Inferior parietal cortex (tissue), 1 donor: ENCODE measurements at regions not wholly inside any gene's neighbourhood (a gene's known extent, or its start where the extent isn't known, plus 50 kb on each side); places are given as distances from the start of the nearest gene placed in this dataset.
A peak's percentile ranks its signal among the peaks of the same experiment; 100 is the strongest.
"Not testable (repeated sequence)": the region's sequence is repeated elsewhere in the genome, so short reads cannot be mapped to it uniquely, and the experiment has no call there.

Source experiments
- DNase-seq: peaks from one replicate; pipeline ENCODE4 v3.0.0-alpha.2; 2016; ENCODE audit errors: extremely low spot score

DNA sequence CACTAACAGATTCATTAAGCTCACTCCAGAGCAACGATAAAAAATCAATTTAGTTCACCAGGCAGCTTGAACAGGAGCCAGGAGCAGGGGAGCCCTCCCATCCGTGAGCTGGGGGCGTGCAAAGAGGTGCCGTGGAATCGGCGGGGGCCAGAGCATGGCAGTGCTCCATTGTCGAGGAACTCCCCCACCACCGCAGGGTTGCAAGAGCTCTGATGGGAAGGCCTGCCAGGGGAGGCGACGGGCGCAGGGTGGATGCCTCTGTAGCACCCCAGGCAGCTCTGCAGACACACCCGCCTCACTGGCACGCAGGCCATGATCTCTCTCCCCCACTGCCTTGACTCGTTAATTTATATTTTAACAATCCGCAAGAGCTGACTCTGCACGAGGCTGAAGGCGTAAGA, 433.2 kb downstream of the MIAT start:
- no peak for DNase-seq

DNA sequence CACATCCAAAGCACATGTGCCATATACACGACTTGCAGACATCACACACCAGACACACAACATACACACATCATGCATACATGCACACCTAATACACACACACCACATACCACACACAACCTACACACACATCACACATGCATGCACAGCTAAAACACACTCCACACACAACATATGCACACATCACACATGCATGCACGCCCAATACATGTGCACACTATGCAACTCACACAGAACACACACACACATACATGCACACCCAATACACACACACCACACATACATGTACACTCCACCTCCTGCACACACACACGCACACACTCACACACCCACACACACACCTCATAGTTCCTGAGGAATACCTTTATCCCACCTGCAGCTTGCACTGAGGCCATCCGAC, 436.0 kb downstream of the MIAT start:
- DNase-seq = no peak

DNA sequence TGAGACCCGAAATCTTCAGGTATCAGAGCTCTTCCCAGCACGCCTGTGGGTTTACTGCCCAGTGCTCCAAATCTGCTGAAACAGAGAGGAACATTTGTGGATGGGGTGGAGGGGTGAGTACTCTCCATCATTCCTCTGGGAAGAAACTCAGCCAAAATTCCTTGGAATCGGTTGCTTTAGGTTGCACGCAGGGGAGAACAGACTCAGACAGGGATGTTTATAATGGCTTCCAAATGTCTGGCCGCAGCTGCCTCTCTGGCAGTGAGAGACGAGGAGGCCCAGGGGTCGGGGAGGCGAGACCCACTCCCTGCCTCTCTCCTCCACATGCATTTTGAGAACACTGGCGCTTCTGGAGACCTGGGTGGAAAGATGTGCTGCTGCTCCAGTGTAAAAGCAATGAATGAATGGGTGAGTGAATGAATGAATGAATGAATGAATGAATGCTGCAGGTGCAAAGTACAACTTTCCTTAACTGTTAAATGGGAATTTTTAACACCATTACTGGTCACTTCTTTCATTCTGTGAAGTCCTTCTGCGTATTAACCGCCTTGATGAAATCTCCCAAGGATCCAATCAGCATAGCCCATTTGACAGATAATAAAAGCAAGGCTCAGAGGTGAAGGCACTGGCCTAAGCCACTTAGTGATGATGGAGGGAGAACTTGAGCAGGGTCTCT, 437.4 kb downstream of the MIAT start:
- DNase-seq = no peak

DNA sequence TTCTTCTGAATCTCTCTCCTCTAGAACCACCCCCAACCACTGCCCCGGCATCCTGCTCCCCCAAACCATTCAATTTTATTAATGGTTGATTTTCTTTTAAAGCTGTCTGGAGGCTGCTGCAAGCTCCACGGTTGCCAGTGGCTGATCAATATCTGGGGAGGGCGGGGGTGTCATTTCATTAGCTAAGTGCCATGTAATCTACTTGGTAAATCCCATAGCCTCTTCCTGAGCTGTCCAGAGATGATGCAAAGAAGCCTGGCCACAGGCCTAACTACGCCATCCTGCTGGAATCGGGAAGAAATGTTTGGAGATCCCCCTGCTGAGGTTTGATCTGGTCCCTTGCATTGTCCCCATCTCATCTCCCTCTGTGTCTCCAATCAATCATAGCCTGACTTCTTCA, 440.1 kb downstream of the MIAT start:
- no peak for DNase-seq

DNA sequence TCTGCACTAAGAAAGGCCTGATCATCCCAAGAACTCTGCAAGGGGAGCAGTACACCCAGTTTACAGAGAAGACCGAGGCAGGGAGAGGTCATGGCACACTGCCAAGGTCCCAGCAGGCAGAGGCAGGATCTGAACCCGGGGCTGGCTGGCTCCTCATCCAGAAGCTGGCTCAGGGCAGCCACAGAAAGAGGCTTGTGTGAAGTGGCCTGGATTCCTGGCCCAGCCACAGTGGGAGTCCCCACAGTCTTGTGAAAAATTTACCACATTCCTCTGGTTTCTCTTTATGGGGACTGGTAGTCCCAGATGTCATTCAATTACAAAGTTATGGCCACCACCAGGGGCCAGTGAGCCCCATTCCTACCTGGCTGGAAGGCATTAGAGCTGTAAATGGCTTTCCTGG, 440.5 kb downstream of the MIAT start:
- no peak for DNase-seq

DNA sequence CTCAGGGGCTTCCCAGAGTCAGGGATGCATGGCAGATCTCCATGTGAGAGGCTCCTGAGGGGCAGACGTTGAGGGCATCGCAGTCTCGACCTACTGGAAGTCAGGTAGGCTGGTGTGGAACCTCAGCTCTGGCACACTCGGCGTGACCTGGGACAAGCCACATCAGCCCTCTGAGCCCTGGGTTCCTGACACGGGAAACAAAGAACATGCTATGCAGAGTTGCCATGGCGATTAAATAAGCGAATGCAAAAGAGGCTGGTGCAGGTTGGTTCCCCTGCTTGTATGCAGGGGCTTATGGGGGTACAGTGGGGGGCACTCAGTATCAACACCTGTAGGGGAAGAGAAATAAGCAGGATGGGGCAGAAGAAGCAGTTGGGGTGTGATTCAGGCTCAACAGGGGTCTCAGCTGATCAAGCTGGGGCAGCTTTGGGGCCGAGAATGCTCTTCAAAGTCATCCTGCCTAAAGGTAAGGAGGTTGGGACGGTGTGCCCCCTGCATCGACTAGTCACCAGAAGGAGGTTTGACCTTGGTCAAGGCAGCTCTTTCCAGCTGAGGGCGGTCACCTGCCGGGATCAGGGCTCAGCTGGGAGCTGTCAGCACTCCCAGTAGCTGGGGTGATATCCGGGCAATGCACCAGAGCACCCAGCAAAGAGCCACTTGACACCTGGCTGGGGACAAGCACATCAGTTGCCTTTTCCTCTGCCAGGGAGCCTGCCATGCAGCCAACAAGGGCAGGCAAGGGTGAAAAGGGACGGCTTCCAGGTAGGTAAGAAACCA, 442.7 kb downstream of the MIAT start:
- DNase-seq = no peak

DNA sequence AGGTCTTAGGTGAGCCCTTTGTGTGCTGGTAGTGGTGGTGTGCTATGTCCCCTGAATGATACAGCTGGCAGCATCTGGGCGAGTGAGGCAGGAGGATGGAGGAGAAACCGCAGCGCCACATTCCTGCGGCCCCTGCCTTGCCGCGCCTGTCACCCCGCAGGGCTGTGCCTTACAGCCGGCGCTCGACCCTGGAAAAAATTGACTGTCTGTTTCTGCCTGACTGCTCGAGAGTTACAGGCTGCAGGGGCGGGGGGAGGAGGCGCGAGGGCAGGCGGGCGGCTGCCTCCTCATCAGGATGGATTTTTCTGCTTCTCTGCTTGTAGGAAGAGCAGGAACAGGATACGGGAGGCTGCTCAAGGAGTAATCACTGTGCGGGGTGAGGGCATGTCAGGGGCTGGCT, 443.4 kb downstream of the MIAT start:
- no peak for DNase-seq

DNA sequence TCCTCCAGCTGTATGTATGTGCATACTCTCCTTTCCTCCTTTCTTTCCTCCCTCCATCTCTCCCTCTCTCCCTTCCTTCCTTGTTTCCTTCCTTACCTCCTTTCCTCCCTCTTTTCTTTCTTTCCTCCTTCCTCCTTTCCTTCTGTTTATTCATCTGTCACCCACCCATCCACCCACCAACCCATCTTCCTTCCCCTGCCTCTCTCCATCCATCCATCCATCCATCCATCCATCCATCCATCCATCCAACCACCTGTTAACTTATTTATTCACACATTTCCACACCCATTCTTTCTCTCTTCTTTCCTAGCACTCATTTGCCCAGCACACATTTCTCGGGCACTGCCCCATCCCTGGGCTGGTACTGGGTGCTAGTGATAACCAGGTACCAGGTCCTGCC, 443.9 kb downstream of the MIAT start:
- DNase-seq = no peak

DNA sequence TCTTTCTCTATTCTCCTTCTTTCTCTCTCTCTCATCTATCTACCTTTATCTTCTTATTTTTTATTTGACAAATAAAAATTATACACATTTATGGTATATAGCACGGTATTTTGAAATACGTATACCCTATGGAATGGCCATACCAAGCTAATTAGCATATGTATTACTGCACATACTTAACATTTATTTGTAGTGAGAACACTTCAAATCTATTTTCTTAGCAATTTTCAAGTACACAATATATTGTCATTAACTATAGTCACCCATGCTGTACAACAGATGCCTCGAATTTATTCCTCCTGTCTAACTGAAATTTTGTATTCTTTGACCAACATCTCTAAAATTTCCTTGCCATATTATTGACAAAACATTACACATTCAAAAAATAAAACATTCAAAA, 447.1 kb downstream of the MIAT start:
- DNase-seq = no peak

DNA sequence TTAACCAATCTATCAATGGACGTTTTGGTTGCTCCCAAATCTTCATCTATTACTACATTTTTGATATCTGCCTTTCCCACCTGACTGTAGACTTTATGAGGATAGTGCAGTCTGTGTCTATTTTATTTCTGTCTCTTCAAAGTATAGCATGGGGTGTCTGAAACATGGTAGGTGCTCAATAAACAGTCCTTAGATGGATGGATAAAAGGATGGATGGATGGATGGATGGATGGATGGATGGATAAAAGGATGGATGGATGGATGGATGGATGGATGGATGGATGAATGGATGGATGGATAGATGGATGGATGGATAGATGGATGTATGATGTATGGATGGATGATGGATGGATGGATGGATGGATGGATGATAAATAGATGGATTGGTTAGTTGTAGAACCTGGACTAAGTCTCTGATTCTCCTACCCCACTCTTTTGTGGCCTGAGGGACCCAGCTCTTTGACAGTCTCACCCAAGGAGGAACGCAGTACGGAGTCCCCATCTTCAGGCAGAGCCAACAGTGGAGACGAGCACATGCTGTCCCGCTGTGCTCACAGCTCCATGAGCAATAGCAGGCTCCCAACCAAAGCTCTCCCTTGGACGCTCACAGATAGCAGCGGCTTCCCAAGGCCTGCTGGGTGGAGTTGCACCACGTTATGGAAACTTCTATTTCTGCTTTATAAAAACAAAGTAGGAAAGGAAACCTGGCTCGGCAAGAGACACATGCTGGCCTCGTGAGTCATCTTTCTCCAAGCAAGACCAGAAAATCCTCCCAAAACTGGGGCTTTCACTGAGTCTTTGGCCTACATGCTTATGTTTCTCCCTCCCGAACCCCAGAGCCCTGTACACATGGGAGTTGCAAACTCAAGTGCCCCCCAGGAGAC, 448.0 kb downstream of the MIAT start:
- no peak for DNase-seq

DNA sequence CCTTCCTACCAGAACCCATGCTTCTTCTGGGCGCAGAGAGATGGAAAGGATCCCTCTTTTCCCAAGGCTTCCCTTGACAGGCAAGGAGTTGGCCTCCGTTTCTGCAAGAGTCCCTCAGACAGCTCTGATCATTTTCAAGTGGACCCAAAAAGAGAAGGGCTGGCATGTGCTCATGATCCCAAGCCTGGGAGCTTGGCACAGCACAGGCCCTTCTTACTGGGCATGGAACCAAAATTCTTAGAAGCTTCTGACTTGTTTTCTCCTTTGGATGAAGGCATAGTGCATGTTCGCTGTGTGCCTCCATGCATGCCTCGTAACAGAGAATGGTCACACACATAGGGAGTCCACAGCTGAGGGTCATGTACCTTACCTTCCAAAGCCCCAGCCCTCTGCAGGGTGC, 449.6 kb downstream of the MIAT start:
- DNase-seq = no peak

DNA sequence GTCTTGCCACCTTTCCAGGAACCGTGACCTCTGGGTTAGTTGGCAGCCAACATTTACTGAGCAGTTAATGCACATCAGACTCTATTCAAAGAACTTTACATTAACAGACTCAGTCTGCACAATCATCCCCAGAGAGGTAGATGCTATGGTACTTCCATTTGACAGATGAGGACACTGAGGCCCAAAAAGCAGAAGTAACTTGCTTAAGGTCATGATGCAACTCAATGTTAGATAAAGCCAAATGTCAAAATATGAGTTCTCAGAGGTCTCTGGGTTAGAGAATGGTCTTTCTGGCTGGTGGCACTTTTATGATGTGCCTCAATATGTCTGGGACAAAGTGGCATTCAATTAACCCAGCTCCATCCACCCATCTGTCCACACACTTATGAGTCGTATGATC, 450.0 kb downstream of the MIAT start:
- no peak for DNase-seq

DNA sequence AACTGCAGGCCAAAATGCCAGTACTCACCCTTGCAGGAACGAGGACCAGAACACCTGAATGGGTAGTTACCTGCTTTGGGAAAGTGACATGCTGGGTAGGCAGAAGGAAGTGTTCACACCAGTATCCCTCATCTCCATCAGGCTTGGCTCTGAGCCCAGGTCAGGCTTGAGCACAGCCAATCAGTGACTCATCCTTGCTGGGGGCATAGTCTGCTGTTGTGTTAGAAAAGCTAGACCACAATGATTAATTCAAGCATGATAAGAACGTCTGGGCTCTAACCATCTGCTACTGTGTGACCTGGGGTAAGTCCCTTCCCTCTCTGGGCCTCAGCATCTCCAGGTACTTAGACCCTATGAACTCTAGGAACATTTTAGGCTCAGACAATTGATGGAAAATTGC, 450.4 kb downstream of the MIAT start:
- no peak for DNase-seq

DNA sequence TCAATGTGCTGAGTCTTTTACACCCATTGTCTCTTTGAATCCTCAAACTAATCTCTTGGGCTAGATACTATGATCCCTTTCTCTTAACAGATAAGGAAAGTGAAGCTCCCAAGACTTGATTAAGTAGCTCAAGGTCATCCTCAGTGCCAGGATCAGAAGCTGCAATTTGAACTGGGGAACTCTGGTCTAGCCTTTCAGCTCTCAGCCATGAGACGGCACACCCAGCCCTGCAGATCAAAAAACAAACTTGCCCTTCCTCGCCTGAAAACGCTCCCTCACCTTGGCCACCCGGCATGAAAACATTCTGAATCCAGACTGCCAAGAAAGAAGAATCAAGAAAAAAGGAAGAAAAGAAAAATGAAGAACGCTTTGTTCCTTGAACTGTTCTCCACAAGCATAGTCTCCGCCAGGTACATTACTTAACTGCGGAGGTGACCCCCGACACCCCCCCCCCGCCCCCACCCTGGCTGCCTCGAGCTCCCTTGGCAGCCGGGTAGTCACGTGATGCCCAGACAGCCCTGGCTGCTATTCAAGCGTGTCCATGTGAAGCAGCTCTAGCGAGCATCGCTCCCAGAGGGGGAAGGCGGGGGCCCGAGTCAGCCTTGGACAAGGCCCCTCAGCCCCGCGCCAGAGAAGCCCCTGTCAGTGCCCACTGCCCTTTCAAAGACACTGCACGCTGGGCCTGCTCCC, 451.2 kb downstream of the MIAT start:
- DNase-seq = no peak

DNA sequence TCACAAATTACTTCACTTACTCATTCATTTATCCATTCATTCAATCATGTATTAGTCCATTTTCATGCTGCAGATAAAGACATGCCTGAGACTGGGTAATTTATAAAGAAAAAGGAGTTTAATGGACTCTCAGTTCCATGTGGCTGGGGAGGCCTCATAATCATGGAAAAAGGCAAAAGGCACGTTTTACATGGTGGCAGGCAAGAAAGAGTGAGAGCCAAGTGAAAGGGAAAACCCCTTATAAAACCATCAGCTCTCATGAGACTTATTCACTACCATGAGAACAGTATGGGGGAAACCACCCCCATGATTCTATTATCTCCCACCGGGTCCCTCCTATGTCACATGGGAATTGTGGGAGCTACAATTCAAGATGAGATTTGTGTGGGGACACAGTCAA, 452.0 kb downstream of the MIAT start:
- DNase-seq = not testable (repeated sequence)

DNA sequence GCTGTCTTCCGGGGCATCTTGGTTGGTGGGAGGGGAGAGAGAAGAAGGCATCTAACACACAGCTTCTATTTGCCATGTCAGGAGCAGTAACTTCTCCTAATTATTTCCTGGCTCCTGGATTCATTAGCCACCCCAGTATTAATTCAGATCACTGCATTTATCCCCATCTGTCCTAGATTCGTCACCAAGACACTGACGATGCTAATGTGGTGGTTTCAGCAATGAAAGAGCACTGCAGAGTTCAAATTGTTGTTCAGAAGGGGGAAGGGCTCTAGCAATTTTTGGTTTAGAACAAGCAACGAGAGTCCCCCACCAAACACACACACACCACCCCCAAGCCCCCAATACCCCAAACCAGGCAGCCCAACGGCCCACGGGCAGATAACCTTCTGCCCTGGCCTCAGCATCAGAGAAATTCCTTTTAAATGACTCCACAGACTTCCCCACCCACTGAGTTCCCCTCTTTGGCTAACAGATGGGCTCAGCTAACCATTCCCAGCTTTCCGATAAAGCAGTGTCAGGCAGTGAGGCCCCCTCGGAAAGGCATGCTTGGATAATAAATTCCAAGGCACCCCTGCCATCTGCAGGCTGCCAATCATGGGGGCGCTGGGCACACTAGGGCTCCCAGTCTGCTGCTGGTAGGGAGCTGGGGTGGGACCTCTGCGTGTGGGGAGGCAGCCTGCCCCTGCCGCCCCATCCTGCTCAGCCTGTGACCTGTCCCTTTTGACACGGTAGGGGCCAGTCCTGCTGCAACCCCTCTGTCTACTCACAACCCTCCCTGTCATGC, 453.5 kb downstream of the MIAT start:
- no peak for DNase-seq

DNA sequence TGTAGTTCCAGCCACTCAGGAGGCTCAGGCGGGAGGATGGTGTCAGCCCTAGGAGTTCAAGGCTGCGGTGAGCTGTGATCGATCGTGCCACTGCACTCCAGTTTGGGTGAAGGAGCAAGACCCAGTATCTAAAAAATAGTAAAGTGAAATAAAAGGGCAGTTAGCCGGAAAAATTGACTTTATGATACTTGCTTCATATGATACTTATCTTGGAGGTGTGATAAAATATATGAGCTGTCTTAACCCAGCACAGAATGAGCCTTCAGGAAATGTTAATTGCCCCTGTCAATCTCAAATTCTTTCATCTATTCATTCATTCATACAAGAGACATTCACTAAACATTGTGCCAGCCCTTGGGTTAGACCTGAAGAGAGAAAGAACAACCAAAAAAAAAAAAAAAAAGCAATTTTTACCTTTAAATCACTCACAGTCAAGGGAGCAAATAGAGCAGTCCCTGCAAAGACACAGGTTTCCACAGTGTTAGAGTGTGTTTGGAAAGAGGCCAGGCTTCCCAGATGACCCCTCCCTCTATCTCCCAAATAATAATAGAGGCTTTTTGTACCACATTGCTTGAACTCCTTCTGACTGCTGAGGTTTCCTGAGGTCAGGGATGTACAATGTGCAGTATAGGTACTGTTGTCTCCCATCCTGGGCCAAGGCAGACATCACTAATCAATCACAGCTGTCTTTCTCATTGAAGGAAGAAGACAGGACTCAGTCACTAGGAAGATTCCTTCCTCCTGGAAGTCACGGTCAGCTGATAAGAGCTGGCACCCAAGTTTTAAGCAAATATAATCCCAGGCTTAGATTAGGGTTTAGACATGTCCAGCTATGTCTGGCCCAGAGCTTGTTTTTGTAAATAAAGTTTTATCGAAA, 454.6 kb downstream of the MIAT start:
- DNase-seq = no peak

DNA sequence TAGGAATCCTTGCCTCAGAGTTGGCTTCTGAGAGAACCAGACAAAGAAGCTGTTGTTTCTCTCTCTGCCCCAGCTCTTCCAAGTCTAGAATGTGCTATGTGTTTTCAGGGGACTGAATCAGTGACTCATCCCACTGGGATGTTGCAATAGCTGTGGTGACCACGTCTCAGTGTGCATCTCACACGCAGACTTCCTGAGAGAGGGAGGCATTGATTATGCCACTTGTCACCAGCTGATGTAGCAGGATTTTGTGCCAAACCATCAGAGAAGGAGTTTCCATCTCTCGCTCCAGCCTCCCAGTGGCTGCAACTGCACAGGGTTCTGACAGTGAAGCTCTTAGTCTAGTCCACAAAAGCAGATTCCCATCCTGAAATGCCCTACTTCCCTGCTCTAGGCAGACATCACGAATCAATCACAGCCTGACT, 455.8 kb downstream of the MIAT start:
- peak; percentile 77 for DNase-seq

DNA sequence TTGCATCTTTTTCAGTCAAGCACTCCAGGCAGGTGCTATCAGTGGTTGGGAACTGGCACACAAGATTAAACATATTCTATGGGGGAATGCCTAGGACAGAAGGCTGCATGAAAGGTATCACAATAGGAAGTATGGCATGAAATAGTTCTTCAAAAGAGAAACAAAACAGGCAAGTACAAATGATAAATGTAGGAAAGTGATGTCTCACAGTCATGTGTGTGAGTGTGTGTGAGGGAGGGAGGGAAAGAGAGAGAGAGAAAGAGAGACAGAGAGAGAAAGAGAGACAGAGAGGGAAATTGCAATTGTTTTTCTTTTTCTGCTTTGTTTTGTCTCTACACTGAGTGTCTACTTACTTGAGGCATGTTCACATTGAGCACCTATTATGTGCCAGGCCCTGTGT, 456.3 kb downstream of the MIAT start:
- DNase-seq = no peak

DNA sequence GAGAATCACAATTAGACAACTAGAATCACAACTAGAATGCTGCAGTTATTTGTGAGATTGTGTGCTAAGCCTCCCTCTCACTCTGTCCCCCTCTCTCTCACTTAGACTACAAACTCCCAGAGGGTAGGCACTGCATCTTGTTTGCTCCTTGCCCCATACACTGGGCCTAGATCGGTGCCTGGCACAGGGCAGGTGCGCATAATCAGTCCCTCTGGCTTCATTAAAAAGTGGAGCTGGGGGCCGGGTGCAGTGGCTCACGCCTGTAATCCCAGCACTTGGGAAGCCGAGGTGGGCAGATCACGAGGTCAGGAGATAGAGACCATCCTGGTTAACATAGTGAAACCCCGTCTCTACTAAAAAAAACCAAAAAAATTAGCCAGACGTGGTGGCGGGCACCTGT, 456.8 kb downstream of the MIAT start:
- DNase-seq = no peak
